HepG2 (cell line): ENCODE measurements at regions not wholly inside any gene's neighbourhood (a gene's known extent, or its start where the extent isn't known, plus 50 kb on each side); places are given as distances from the start of the nearest gene placed in this dataset.

Experiments used
- ATAC-seq: fragments of 200-7000 bp; cut with Tn5 transposase; 3 replicates; pipeline ENCODE4 v1.9.1; 2020; ENCODE audit warnings: mild to moderate bottlenecking, moderate library complexity
- BruUV-seq: library from RNA; stranded (reverse); fragments of 400-500 nt; replicated peaks from 2 replicates; lab custom pipeline; 2021; lab: Mats Ljungman, UMichigan
- CTCF ChIA-PET: fragments of 300-600 bp; formaldehyde crosslinking; extraction: SDS; loops from one replicate; lab custom pipeline; 2021; ENCODE audit warnings: low total read pairs, inconsistent platforms, low intra/inter-chr PET ratio; lab: Yijun Ruan, JAX
- POLR2A ChIA-PET: fragments of 350-600 bp; sonication (Branson Sonifier 250); formaldehyde crosslinking; loops from one replicate; lab custom pipeline; 2020; ENCODE audit warnings: antibody characterized with exemption, inconsistent platforms; lab: Yijun Ruan, JAX
- DNase-seq: peaks from one replicate; pipeline ENCODE4 v3.0.0-alpha.2; 2015; ENCODE audit warnings: low spot score
- FAIRE-seq: peaks from 3 replicates; lab custom pipeline; 2011; peaks lifted over from hg19 to GRCh38; lab: Jason Lieb, UNC
- H2AFZ ChIP-seq: one replicate; pipeline ENCODE4 v1.6.1; 2011; ENCODE audit warnings: low read length, inconsistent platforms
- H3K27ac ChIP-seq: fragments of 300-600 bp; 3 replicates; pipeline ENCODE4 v1.8.0; 2011; ENCODE audit warnings: mixed run types, mild to moderate bottlenecking, mixed read lengths, low read length, inconsistent platforms; ENCODE audit not compliant: insufficient read depth; ENCODE audit errors: extremely low read length
- H3K27me3 ChIP-seq, 2 experiments: fragments of 200-600 bp in 1 of 2; 2 replicates in 1 of 2; 3 replicates in 1 of 2; pipeline versions ENCODE4 v1.6.0 to v1.8.0; 2011; ENCODE audit warnings: low read length in 2 of 2, mild to moderate bottlenecking in 2 of 2, moderate library complexity in 2 of 2, inconsistent platforms in 1 of 2; ENCODE audit not compliant: insufficient read depth in 2 of 2, control insufficient read depth in 1 of 2
- H3K36me3 ChIP-seq, 2 experiments: fragments of 200-600 bp in 1 of 2; replicated peaks in 1 of 2; 2 replicates in 1 of 2; 3 replicates in 1 of 2; pipeline versions ENCODE4 v1.5.1 to v1.8.0; 2011; ENCODE audit warnings: low read length in 2 of 2, inconsistent platforms in 1 of 2; ENCODE audit not compliant: insufficient read depth in 2 of 2, control insufficient read depth in 1 of 2
- H3K4me1 ChIP-seq: 2 replicates; pipeline ENCODE4 v1.5.1; 2012; ENCODE audit warnings: low read length, inconsistent platforms; ENCODE audit not compliant: insufficient read depth
- H3K4me2 ChIP-seq: 2 replicates; pipeline ENCODE4 v1.6.0; 2011; ENCODE audit warnings: low read depth, low read length, inconsistent platforms
- H3K4me3 ChIP-seq, 3 experiments: fragments of 200-600 bp in 1 of 3; sonication (generic), shearing (Covaris generic) in 1 of 3; replicated peaks in 1 of 3; 2 replicates each; pipeline ENCODE4 v1.5.1; 2011 to 2016; ENCODE audit warnings: low read length in 3 of 3, inconsistent platforms in 2 of 3, low read depth in 2 of 3, mild to moderate bottlenecking in 2 of 3, control low read depth in 1 of 3, mixed read lengths in 1 of 3; ENCODE audit not compliant: insufficient read depth in 1 of 3
- H3K79me2 ChIP-seq: one replicate; pipeline ENCODE4 v1.6.1; 2011; ENCODE audit warnings: low read length, inconsistent platforms; ENCODE audit not compliant: insufficient read depth
- H3K9ac ChIP-seq: 2 replicates; pipeline ENCODE4 v1.6.0; 2011; ENCODE audit warnings: mild to moderate bottlenecking, low read depth, low read length, inconsistent platforms; ENCODE audit not compliant: insufficient read depth
- H3K9me3 ChIP-seq: 2 replicates; pipeline ENCODE4 v1.5.1; 2012; ENCODE audit warnings: mild to moderate bottlenecking, low read length
- H4K20me1 ChIP-seq: 2 replicates; pipeline ENCODE4 v1.6.0; 2011; ENCODE audit warnings: inconsistent platforms, mild to moderate bottlenecking, low read length, moderate library complexity; ENCODE audit not compliant: insufficient read depth
- ESRRA ChIP-seq: sonication (generic); formaldehyde crosslinking; IDR thresholded peaks from 2 replicates; pipeline ENCODE4 v1.5.1; 2020; ENCODE audit warnings: mild to moderate bottlenecking, low read depth, missing genetic modification reagents
- FOXO1 ChIP-seq: sonication (generic); formaldehyde crosslinking; IDR thresholded peaks from 2 replicates; pipeline ENCODE4 v1.4.0; 2020; ENCODE audit warnings: missing genetic modification reagents
- GMEB1 ChIP-seq: sonication (generic); formaldehyde crosslinking; IDR thresholded peaks from 2 replicates; pipeline ENCODE4 v1.5.1; 2020; ENCODE audit warnings: missing genetic modification reagents, mild to moderate bottlenecking, borderline replicate concordance
- MZF1 ChIP-seq: sonication (generic); formaldehyde crosslinking; IDR thresholded peaks from 2 replicates; pipeline ENCODE4 v1.8.1; 2023; ENCODE audit warnings: mild to moderate bottlenecking, missing genetic modification reagents, borderline replicate concordance
- RERE ChIP-seq: IDR thresholded peaks from 2 replicates; pipeline ENCODE4 v1.6.1; 2016; ENCODE audit warnings: low read depth, missing genetic modification reagents, missing compliant biosample characterization
- SMAD1 ChIP-seq: sonication (generic); formaldehyde crosslinking; IDR thresholded peaks from 2 replicates; pipeline ENCODE4 v1.4.0; 2020; ENCODE audit warnings: missing genetic modification reagents, low read depth, mild to moderate bottlenecking, borderline replicate concordance
- ZNF142 ChIP-seq: sonication (generic); formaldehyde crosslinking; IDR thresholded peaks from 2 replicates; pipeline ENCODE4 v1.4.0; 2020; ENCODE audit warnings: missing genetic modification reagents
- ZNF180 ChIP-seq: sonication (generic); formaldehyde crosslinking; IDR thresholded peaks from 2 replicates; pipeline ENCODE4 v1.4.0; 2020; ENCODE audit warnings: low read depth, missing genetic modification reagents, borderline replicate concordance
- ZNF552 ChIP-seq: sonication (generic); formaldehyde crosslinking; IDR thresholded peaks from 2 replicates; pipeline ENCODE4 v1.9.0; 2022; ENCODE audit warnings: missing genetic modification reagents, mild to moderate bottlenecking, borderline replicate concordance
- ZNF567 ChIP-seq: sonication (generic); formaldehyde crosslinking; IDR thresholded peaks from 2 replicates; pipeline ENCODE4 v1.8.1; 2023; ENCODE audit warnings: mild to moderate bottlenecking, missing genetic modification reagents, borderline replicate concordance
- ZNF713 ChIP-seq: sonication (generic); formaldehyde crosslinking; IDR thresholded peaks from 2 replicates; pipeline ENCODE4 v1.4.0; 2020; ENCODE audit warnings: mild to moderate bottlenecking, missing genetic modification reagents
- ZSCAN29 ChIP-seq: sonication (generic); formaldehyde crosslinking; conservative IDR thresholded peaks from 2 replicates; pipeline ENCODE4 v1.4.0; 2020; ENCODE audit warnings: mild to moderate bottlenecking, missing genetic modification reagents
- WGBS: methylation state at CpG from one replicate; pipeline ENCODE4 v1.1.6; 2017; ENCODE audit warnings: low lambda C conversion rate; 5-methylcytosine and 5-hydroxymethylcytosine counted together
- in situ Hi-C: cut with HindIII; loops from 2 replicates; pipeline ENCODE4 v1.10.0; 2017; ENCODE audit warnings: low pct_unique_long_range_greater_than_20kb; ENCODE audit not compliant: extremely low pct_ligation_motif_present
- intact Hi-C: fragments of 100-400 bp; cut with micrococcal nuclease; formaldehyde crosslinking; loops from one replicate; pipeline ENCODE4 v1.10.0; 2022; ENCODE audit not compliant: unreplicated experiment

- no peaks in the 10 kb centered on the region for H3K79me2 ChIP-seq
- no peaks in the 10 kb centered on the region for H3K4me1 ChIP-seq
- no TSS peak for BruUV-seq
- ChIA-PET POLR2A (no interaction called here), CTCF (no interaction called here)
- no peak overlapping the region for H3K9ac ChIP-seq
- ATAC-seq (no peak; the same call in 2 of the 3 replicates), DNase-seq (peak; percentile 7), FAIRE-seq (no peak)
- H3K27ac ChIP-seq, result no peak overlapping the region
- no peak overlapping the region for H3K4me2 ChIP-seq
- no peak overlapping the region for H3K4me3 ChIP-seq
- no peaks in the 10 kb centered on the region for H3K9me3 ChIP-seq
- H3K27me3 ChIP-seq, result no peaks in the 10 kb centered on the region; a peak in 1 of 5 replicates
- intact Hi-C loops, result loop anchor here (1.0 kb wide), 1 partner anchor 628 kb away; no protein-coding TSS in a partner anchor
- in situ Hi-C loops, result no loop called here
- WGBS, result 11% methylated on average over 4 of the region's 4 CpGs
- H4K20me1 ChIP-seq, result no peaks in the 10 kb centered on the region
- no peaks in the 10 kb centered on the region for H3K36me3 ChIP-seq
- no peak overlapping the region for H2AFZ ChIP-seq
- TF ChIP-seq SMAD1 (CRISPR knock-in tag) (no peak), ZNF142 (CRISPR knock-in tag) (no peak), MZF1 (CRISPR knock-in tag) (no peak), ZNF713 (CRISPR knock-in tag) (no peak), GMEB1 (no peak), RERE (CRISPR knock-in tag) (no peak), ZNF180 (CRISPR knock-in tag) (no peak), ZNF552 (CRISPR knock-in tag) (no peak), ZNF567 (CRISPR knock-in tag) (no peak), ZSCAN29 (CRISPR knock-in tag) (no peak), ESRRA (CRISPR knock-in tag) (no peak), FOXO1 (no peak)
These were observed 941.0 kb upstream of the ADGRB3 start for GRCh38 chr6:67694127-67694526.
